ENCODE measurements at regions not wholly inside any gene's neighbourhood (a gene's known extent, or its start where the extent isn't known, plus 50 kb on each side); places are given as distances from the start of the nearest gene placed in this dataset.

DNA sequence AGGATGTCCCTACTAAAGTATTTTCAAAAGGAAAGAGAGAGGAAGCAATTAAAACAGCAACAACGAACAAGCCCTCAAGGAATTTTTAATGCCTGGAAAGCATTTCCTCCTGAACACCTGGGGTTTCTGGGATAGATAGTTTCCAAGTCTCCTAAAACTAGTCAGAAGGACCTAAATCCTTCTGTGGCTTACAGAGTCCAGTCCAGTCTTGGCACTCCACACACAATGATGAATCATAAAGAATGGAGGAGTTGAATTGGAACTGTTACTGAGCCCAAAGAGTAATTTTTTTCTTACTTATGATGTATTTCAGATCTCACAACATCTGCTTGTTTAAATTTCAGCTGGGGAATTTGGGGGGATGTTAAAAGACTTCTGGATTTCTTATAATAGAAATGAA lies 144.6 kb upstream of the SETBP1 start:
- no peak for DNase-seq
- Mint-ChIP-seq H3K4me1 (no peaks in the 10 kb centered on the region), H3K27me3 (no peaks in the 10 kb centered on the region)

DNA sequence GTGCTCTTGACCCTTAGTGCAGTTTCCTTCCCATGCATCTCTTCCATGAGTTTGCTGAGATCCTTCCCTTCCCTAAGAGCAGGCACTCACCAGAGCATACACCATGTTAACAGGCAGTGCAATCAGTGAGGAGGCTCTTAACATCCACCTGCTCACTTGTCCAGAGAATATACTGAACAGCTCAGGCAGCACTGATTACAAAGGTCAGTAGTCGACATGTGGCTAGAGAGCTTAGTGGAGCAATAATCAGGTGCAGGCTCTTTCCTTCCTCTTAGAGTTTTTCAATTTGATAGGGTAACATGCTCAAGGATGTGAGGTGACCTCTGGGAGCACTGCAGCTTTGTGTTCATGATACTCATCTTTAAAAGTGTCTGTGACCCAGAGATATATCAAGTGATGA lies 144.1 kb upstream of the SETBP1 start:
- no peak overlapping the region for H3K27ac Mint-ChIP-seq
- no peaks in the 10 kb centered on the region for H3K36me3 Mint-ChIP-seq
- no peaks in the 10 kb centered on the region for H3K9me3 Mint-ChIP-seq
- H3K4me3 Mint-ChIP-seq = no peak overlapping the region
- no peaks in the 10 kb centered on the region for H3K4me1 Mint-ChIP-seq
- DNase-seq = no peak
- H3K27me3 Mint-ChIP-seq = no peaks in the 10 kb centered on the region

More for the DNA sequence above, 144.6 kb upstream of the SETBP1 start:
- H3K4me3 Mint-ChIP-seq = no peak overlapping the region
- no peak overlapping the region for H3K27ac Mint-ChIP-seq
- H3K36me3 Mint-ChIP-seq = no peaks in the 10 kb centered on the region
- H3K9me3 Mint-ChIP-seq = no peaks in the 10 kb centered on the region

DNA sequence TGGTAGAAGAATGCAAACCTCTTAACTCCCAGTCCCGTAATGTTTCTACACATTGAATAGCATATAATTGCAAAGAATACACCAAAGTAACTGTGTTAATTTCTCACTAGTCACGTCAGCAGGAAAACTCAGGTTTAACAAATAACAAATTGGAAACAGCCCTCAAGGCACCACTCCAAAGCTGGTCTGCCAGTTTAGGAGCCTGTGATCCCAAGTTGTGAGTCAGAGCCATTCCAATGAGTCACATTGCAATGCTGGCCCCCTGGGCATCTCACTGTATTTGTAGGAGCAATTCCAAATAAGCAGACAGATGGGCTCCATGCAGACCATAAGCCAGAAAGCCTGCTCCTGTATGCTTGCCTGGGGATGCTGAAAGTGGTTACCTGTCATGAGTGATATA lies 143.2 kb upstream of the SETBP1 start:
- DNase-seq = no peak
- Mint-ChIP-seq H3K4me3 (no peak overlapping the region), H3K36me3 (no peaks in the 10 kb centered on the region), H3K9me3 (no peaks in the 10 kb centered on the region), H3K27ac (no peak overlapping the region), H3K27me3 (no peaks in the 10 kb centered on the region), H3K4me1 (no peaks in the 10 kb centered on the region)

DNA sequence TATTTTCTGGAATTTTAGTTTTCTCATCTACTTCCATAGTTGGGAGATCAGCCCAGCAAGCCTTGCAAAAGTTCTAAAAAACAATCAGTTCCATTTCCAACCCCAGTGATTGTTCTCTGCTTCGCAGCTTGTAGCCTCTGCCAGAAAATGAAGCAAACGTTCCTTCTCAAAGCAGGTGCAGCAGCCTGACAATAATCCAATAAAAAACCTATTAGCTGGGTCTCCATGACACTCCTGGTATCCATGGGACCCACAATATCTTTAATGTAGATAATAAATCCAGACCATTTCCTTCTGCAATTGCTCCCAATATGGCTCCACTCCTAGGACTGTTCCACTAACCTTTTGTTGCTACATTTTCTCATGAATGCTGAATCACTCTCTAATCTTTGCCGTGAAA lies 140.8 kb upstream of the SETBP1 start:
- H3K9me3 Mint-ChIP-seq = no peaks in the 10 kb centered on the region
- no peaks in the 10 kb centered on the region for H3K27me3 Mint-ChIP-seq
- no peaks in the 10 kb centered on the region for H3K4me1 Mint-ChIP-seq
- H3K27ac Mint-ChIP-seq = no peak overlapping the region
- H3K4me3 Mint-ChIP-seq = no peak overlapping the region
- no peaks in the 10 kb centered on the region for H3K36me3 Mint-ChIP-seq
- DNase-seq = no peak

DNA sequence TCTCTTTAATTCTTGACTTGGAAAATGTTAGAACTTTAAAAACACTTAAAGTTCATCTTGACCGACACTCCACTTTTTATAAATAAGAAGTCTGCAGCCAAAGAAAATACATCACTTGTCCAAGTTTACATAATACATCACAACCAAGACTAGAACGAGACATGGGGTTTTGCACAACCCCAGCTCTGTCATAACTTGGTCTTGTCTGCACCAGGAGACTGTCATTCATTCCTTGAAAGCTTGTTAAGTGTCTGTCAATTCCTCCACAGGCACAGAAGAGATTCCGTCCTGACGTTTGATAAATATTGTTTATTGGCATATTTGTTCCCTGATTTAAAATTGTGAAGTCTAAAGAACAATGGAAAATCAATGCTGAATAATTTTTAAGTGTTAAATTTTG lies 139.5 kb upstream of the SETBP1 start:
- H3K9me3 Mint-ChIP-seq = no peaks in the 10 kb centered on the region
- no peak overlapping the region for H3K27ac Mint-ChIP-seq
- no peaks in the 10 kb centered on the region for H3K36me3 Mint-ChIP-seq
- no peaks in the 10 kb centered on the region for H3K4me1 Mint-ChIP-seq
- no peak overlapping the region for H3K4me3 Mint-ChIP-seq
- no peak for DNase-seq
- H3K27me3 Mint-ChIP-seq = no peaks in the 10 kb centered on the region

DNA sequence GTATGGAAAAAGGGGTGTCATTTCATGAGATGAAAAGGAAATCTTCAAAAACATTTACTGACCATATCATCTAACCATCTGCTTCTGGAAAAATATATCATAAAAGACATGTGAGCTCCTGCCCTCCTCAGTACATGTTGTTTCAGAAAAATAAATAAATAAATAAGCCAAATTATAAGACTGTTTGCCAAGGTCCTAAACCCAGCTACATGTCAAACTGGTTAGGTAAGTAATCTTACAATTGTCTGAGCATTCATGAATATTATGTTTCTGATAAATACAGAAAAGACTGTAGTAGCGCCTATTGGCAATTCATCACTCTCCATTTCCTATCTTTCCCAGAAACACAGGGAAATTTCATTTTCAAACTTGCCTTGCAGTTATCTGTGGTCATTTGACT lies 138.9 kb upstream of the SETBP1 start:
- H3K36me3 Mint-ChIP-seq = no peaks in the 10 kb centered on the region
- no peaks in the 10 kb centered on the region for H3K4me1 Mint-ChIP-seq
- no peak for DNase-seq
- no peaks in the 10 kb centered on the region for H3K27me3 Mint-ChIP-seq
- H3K4me3 Mint-ChIP-seq = no peak overlapping the region
- no peaks in the 10 kb centered on the region for H3K9me3 Mint-ChIP-seq
- H3K27ac Mint-ChIP-seq = no peak overlapping the region

DNA sequence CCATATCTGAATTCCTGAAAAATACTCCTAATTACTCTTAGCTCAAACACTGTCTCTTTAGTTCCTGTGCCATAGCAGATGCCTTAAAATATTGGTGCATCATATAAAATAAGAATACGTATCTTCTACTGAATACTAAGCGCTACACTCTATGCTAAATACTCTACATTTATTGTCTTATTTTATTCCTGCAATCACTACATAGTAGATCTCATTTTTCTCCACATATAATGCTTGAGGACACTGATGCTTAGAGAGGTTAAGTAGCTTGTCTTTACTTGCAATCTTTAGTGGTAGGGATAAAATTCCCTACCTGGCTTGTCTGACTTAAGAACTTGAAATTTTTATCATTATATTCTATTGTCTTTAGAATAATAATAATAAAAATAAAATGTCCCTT lies 137.3 kb upstream of the SETBP1 start:
- no peak for DNase-seq
- Mint-ChIP-seq H3K9me3 (no peaks in the 10 kb centered on the region), H3K4me1 (no peaks in the 10 kb centered on the region), H3K27me3 (no peaks in the 10 kb centered on the region), H3K36me3 (no peaks in the 10 kb centered on the region), H3K4me3 (no peak overlapping the region), H3K27ac (no peak overlapping the region)

DNA sequence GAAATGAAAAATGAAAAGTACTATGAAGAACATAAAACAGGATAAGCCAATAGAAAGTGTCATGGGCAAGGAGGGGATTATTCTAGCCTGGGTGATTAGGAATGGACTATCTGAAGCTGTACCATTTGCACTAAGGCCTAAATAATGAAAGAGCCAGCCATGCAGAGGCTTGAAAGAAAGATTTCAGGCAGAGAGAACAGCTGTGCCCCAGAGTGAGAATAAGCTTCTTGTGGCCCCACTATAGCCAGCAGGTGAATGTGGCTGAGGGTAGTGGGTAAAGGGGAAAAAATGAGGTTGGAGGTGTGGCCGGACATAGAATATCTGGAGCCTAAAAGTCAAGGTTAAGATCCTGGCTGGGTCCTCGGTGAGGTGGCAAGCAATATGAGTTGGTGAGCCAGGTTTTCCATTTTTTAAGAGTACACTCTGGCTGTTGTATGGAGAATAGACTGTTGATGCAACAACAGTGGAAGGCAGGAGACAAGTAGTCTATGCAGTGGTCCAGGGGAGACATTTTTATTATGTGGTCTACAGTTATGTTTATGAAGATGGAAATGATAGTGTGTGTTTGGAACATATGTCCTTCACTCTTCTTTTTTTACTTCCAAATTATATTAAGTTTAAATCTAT lies 135.2 kb upstream of the SETBP1 start:
- Mint-ChIP-seq H3K36me3 (no peaks in the 10 kb centered on the region), H3K27me3 (no peaks in the 10 kb centered on the region), H3K4me1 (peaks cover 8% of the 10 kb centered on the region), H3K9me3 (no peaks in the 10 kb centered on the region), H3K27ac (no peak overlapping the region), H3K4me3 (no peak overlapping the region)
- no peak for DNase-seq

DNA sequence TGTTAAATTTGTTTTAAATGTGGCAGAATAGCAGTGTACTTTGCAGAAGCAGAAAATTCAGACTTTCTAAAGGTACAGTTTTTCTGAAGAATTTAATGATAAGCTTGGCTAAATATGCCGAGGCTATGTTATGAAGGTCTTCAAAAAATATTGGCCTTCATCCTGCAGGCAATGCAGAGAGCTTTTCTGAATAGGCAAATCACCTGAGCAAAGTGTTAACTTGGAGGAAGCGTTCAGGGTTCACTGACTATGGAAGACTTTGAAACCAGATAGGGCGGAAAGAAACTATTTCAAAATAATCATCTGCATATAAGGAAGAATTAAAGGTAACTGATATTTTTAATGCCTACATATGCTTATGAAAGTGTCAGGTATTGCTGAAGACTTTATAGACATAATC lies 133.7 kb upstream of the SETBP1 start:
- Mint-ChIP-seq H3K36me3 (no peaks in the 10 kb centered on the region), H3K27me3 (no peaks in the 10 kb centered on the region), H3K9me3 (no peaks in the 10 kb centered on the region), H3K4me1 (peaks cover 8% of the 10 kb centered on the region), H3K4me3 (no peak overlapping the region), H3K27ac (no peak overlapping the region)
- no peak for DNase-seq

DNA sequence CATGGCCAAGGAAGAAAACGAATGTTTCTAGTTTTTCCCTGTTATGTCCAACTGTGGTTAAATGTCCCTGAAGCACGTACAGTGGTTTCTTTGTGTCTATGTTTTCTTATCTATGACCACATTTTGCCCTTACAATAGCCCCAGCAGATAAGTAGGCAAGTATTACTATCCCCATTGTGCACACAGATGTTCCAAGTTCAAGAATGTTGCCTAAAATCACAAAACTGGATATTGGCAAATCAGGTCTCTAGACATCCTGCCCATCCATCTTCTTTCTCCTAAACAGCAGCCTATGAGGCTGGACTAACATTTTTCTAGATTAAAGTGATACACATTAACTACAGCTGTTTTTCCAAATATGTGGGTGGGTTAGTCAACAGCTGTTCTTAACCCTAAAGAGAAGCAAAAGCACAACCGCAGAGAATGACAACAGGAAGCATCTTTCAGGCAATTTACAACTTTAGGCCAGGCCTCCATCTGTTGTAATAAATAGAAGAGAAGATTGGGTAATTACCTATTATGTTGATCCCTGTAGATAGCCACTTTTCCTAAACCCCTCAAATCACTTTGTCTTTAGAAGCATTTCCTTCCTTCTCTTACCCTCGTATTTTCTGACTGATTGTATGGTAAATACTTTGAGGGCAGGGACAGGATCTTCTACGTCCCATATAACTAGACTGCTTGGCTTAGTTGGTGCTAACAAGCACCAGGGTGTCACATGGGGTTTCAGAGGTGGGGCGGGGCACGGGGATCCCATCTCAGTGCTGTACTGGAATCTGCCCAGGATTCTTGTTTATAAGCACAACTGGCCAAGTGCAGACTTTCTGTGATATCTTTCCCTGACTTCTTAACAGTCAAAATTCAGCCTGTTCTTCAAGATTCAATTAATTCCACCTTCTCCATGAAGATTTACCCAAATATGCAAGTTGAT lies 132.1 kb upstream of the SETBP1 start:
- Mint-ChIP-seq H3K9me3 (no peaks in the 10 kb centered on the region), H3K36me3 (no peaks in the 10 kb centered on the region), H3K27ac (no peak overlapping the region), H3K4me3 (no peak overlapping the region), H3K4me1 (peaks cover 8% of the 10 kb centered on the region), H3K27me3 (no peaks in the 10 kb centered on the region)
- DNase-seq = no peak

DNA sequence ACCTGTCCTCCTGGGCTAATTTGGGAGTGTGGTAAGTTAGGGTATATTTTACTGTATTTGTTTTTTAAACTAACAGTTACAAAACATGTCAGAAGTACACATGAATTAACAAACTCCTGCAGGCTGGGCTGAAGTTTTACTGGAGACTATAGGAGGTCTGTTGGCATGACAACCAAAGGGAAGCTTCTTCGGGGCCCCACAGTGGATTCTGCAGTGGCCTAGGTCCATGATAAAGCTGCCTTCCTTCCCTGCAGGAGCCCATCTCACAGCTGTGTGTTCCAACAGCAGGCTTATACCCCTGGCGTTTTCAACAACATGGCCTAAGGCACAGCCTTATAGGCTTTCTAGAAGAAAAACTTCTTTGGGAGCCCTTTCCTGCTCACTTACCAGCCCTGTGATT lies 128.0 kb upstream of the SETBP1 start:
- no peaks in the 10 kb centered on the region for H3K27me3 Mint-ChIP-seq
- no peaks in the 10 kb centered on the region for H3K9me3 Mint-ChIP-seq
- H3K4me1 Mint-ChIP-seq = peaks cover 8% of the 10 kb centered on the region
- no peak for DNase-seq
- no peak overlapping the region for H3K27ac Mint-ChIP-seq
- H3K36me3 Mint-ChIP-seq = no peaks in the 10 kb centered on the region
- no peak overlapping the region for H3K4me3 Mint-ChIP-seq

DNA sequence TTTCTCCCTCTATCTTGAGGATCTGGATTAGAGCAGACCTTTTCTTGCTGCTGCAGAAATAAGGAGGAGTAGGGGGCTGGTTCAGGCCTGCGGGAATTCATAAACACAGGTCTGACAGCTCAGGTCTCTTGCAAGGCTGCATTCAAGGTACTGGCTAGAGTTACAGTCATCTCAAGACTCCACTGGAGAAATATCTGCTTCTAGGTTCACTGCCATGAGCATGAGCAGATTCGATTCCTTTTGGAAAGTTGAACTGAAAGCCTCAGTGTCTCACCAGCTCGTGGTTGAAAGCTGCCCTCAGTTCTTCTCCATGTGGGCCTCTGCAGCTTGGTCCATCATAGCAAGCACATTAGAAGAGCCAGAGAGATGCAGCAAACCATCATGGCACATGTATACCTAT lies 124.4 kb upstream of the SETBP1 start:
- no peak overlapping the region for H3K4me3 Mint-ChIP-seq
- no peaks in the 10 kb centered on the region for H3K27me3 Mint-ChIP-seq
- no peaks in the 10 kb centered on the region for H3K9me3 Mint-ChIP-seq
- no peak for DNase-seq
- H3K4me1 Mint-ChIP-seq = no peaks in the 10 kb centered on the region
- peak overlapping the region; percentile 39 for H3K27ac Mint-ChIP-seq
- H3K36me3 Mint-ChIP-seq = no peaks in the 10 kb centered on the region

DNA sequence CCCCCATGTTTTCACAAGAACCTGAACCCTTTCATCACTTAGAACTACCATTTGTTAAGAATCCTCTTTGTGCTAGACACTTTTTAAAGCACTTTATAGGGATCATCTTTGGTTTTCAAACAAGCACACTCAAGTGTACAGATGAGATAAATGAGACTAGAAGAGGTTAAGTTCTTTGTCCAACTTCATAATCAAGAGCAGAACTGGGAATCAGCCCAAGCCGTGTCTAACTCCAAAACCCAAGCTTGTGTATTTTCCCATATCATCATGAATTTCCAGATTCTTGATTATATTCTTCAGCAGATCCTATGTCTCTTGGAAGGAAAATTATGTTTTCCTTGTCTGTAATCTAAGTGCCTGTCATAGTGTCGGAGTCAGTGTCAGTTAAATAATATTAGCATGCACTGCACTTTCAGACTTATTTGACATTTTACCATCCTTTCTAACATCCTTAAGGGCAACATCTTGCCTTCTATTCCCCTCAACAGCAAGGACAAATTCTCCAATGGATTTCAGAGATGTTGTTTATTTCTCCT lies 123.0 kb upstream of the SETBP1 start:
- no peak overlapping the region for H3K27ac Mint-ChIP-seq
- H3K4me3 Mint-ChIP-seq = no peak overlapping the region
- H3K9me3 Mint-ChIP-seq = no peaks in the 10 kb centered on the region
- DNase-seq = no peak
- H3K27me3 Mint-ChIP-seq = no peaks in the 10 kb centered on the region
- no peaks in the 10 kb centered on the region for H3K36me3 Mint-ChIP-seq
- H3K4me1 Mint-ChIP-seq = no peaks in the 10 kb centered on the region

DNA sequence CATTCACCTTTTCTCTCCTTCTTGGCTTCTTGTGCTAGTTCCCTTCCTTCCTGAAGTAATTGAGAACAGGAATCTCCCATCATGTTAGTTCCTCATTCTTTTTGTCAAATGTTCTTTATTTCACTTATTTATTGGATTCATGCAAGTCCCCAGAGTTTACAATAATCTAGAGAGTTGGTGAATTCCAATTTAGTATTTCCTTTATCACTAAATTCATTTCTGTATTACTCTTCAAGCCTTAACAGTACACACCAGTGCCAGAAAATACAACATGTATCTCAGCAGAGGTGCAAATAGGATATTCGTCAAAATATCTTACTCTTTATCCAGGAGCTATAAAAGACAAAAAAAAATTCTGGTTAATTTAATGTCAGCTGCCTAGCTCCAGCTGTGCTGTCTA lies 121.9 kb upstream of the SETBP1 start:
- Mint-ChIP-seq H3K4me1 (no peaks in the 10 kb centered on the region), H3K9me3 (no peaks in the 10 kb centered on the region), H3K4me3 (no peak overlapping the region), H3K36me3 (no peaks in the 10 kb centered on the region), H3K27me3 (no peaks in the 10 kb centered on the region), H3K27ac (no peak overlapping the region)
- DNase-seq = no peak

DNA sequence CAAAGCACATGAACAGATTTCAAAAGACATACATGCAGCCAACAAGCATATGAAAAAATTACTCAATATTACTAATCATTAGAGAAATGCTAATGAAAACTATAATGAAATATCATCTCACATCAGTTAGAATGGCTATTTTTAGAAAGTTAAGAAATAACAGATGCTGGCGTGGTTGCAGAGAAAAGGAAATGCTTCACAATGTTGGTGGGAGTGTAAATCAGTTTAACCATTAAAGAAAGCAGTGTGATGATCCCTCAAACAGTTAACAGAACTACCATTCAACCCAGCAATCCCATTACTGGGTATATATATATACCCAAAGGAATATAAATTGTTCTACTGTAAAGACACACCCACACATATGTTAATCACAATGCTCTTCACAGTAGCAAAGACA lies 117.7 kb upstream of the SETBP1 start:
- Mint-ChIP-seq H3K27me3 (no peaks in the 10 kb centered on the region), H3K9me3 (no peaks in the 10 kb centered on the region), H3K4me3 (no peak overlapping the region), H3K4me1 (no peaks in the 10 kb centered on the region), H3K36me3 (no peaks in the 10 kb centered on the region), H3K27ac (no peak overlapping the region)
- DNase-seq = no peak

DNA sequence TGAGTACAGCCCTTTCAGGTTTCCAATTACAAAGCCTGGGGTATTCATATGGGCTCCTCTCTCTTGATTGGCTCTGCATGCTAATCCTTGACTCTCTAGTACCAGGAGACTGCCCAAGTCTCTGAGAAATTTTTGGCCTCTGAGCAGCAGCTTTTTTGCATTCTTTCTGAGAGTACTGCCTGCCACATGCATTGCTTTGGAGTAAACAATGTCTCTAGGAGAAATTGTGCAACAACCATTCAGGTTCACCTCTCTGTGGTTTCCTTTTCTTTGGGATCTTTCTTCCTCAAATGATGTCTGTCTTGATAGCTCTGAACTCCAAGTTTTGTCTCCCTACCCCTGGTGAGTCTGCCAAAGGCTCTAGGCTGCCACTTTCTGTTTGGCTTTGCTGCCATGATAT lies 115.8 kb upstream of the SETBP1 start:
- Mint-ChIP-seq H3K9me3 (no peaks in the 10 kb centered on the region), H3K4me1 (no peaks in the 10 kb centered on the region), H3K27me3 (no peaks in the 10 kb centered on the region), H3K36me3 (no peaks in the 10 kb centered on the region), H3K4me3 (no peak overlapping the region), H3K27ac (no peak overlapping the region)
- DNase-seq = no peak
